MCF 10A (cell line): ENCODE measurements at regions not wholly inside any gene's neighbourhood (a gene's known extent, or its start where the extent isn't known, plus 50 kb on each side); places are given as distances from the start of the nearest gene placed in this dataset.

Experiments
- BruUV-seq: library from RNA; stranded (reverse); fragments of 400-500 nt; replicated peaks from 2 replicates; lab custom pipeline; 2021; lab: Mats Ljungman, UMichigan
- CTCF ChIA-PET: fragments of 300-600 bp; sonication (Branson Sonifier 250); formaldehyde crosslinking; extraction: SDS; loops from one replicate; lab custom pipeline; 2021; ENCODE audit warnings: antibody characterized with exemption, inconsistent platforms; lab: Yijun Ruan, JAX
- POLR2A ChIA-PET: fragments of 300-600, 350-650 bp; sonication (Branson Sonifier 250); formaldehyde crosslinking; extraction: SDS; loops from one replicate; lab custom pipeline; 2020; ENCODE audit warnings: antibody characterized with exemption, inconsistent platforms; lab: Yijun Ruan, JAX
- DNase-seq: peaks from one replicate; pipeline ENCODE4 v3.0.0-alpha.2; 2018; ENCODE audit not compliant: unreplicated experiment
- H3K27ac Mint-ChIP-seq: one replicate; pipeline ENCODE4 v1.8.0; 2022; ENCODE audit warnings: mild to moderate bottlenecking, low read depth, mixed read lengths; ENCODE audit not compliant: unreplicated experiment
- H3K27me3 Mint-ChIP-seq: one replicate; pipeline ENCODE4 v1.8.0; 2022; ENCODE audit warnings: mixed read lengths; ENCODE audit not compliant: insufficient read depth, unreplicated experiment
- H3K36me3 Mint-ChIP-seq: one replicate; pipeline ENCODE4 v1.8.0; 2022; ENCODE audit warnings: mild to moderate bottlenecking, moderate library complexity, mixed read lengths; ENCODE audit not compliant: insufficient read depth, unreplicated experiment
- H3K4me1 Mint-ChIP-seq: one replicate; pipeline ENCODE4 v1.8.0; 2022; ENCODE audit warnings: mixed read lengths; ENCODE audit not compliant: insufficient read depth, unreplicated experiment
- H3K4me3 Mint-ChIP-seq: one replicate; pipeline ENCODE4 v1.8.0; 2022; ENCODE audit warnings: mild to moderate bottlenecking, moderate library complexity, mixed read lengths; ENCODE audit not compliant: unreplicated experiment
- H3K9me3 Mint-ChIP-seq: one replicate; pipeline ENCODE4 v1.8.0; 2022; ENCODE audit warnings: mixed read lengths; ENCODE audit not compliant: unreplicated experiment
- intact Hi-C: fragments of 100-400 bp; cut with micrococcal nuclease; formaldehyde crosslinking; loops from 2 replicates; pipeline ENCODE4 v1.14.1; 2022
- TF ChIP-seq, protein P1 (sequence below): fragments of 200-600 bp; IDR thresholded peaks from one replicate; pipeline ENCODE4 v1.8.0; 2022; ENCODE audit warnings: antibody characterized with exemption, mild to moderate bottlenecking; ENCODE audit not compliant: unreplicated experiment

DNA sequence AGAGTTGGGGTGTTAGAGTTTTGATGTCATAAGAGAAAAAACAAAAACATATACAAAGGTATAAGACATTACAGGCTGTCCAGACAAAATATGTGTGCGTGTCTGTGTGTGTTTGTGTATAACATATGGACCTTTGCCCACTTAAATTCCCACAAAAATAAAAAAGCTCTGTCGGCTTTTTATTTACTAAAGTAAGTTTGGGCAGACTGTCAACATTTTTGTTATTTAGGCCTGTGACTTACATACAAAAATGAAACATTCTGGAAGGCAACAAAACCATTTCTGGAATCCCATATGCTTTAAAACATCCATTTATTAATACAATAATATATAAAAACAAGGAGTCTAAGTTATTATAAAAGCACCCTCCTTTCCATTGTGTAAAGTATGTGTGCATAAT is 960.1 kb upstream of the FAT3 start:
- CTCF ChIA-PET: interaction anchor here (0.6 kb wide), 1 partner anchor 343 kb away, joined by 3 read pairs; no protein-coding TSS in a partner anchor
- POLR2A ChIA-PET: no interaction called here
- no peaks in the 10 kb centered on the region for H3K27me3 Mint-ChIP-seq
- peaks cover 5% of the 10 kb centered on the region for H3K4me1 Mint-ChIP-seq
- BruUV-seq: no TSS peak
- H3K27ac Mint-ChIP-seq: no peak overlapping the region
- H3K9me3 Mint-ChIP-seq: no peaks in the 10 kb centered on the region
- no peak for DNase-seq
- intact Hi-C loops: no loop called here
- no peaks in the 10 kb centered on the region for H3K36me3 Mint-ChIP-seq
- no peak overlapping the region for H3K4me3 Mint-ChIP-seq
- TF ChIP-seq, protein P1, sequence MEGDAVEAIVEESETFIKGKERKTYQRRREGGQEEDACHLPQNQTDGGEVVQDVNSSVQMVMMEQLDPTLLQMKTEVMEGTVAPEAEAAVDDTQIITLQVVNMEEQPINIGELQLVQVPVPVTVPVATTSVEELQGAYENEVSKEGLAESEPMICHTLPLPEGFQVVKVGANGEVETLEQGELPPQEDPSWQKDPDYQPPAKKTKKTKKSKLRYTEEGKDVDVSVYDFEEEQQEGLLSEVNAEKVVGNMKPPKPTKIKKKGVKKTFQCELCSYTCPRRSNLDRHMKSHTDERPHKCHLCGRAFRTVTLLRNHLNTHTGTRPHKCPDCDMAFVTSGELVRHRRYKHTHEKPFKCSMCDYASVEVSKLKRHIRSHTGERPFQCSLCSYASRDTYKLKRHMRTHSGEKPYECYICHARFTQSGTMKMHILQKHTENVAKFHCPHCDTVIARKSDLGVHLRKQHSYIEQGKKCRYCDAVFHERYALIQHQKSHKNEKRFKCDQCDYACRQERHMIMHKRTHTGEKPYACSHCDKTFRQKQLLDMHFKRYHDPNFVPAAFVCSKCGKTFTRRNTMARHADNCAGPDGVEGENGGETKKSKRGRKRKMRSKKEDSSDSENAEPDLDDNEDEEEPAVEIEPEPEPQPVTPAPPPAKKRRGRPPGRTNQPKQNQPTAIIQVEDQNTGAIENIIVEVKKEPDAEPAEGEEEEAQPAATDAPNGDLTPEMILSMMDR: no peak

DNA sequence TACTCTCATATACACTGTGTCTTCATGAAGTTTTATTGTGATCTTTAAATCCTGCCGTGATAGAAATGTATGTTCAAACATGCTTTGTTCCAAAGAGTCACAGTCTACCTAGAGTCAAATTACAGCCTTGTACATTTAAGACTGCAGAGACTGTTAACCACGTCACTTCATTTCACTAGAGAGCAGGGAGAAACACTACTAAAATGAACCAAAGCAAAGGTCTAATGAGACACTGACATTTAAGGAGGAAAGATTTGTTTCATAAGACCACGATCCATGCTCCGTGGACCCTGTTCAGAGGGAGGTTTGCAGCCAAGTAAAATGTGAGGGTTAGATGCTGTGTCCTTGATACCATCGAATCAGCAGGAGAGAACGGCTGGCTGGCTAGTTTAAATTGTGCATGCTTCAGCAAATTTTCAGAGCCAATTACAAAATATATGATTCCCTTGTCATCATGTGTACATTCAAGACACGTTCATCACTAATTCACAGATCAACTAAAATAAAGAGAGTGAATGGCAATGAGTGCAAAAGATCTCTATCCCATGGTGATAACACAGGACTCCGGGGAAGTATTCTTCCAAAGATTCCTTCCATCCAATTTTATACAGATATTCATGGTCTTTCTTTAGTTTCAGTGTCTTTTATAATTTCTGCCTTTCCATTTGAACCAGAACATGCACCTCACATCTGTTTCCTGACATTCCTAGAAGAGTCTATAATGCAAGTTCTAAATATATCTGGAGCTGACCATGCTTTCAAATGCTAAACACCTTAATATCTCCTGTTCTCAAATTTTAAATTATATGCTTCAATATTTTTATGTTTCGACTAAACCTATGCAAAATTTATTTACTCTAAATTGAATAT is 960.9 kb upstream of the FAT3 start:
- Mint-ChIP-seq H3K4me1 (peaks cover 5% of the 10 kb centered on the region), H3K4me3 (no peak overlapping the region), H3K27ac (no peak overlapping the region), H3K27me3 (no peaks in the 10 kb centered on the region), H3K9me3 (no peaks in the 10 kb centered on the region), H3K36me3 (no peaks in the 10 kb centered on the region)
- POLR2A ChIA-PET: no interaction called here
- intact Hi-C loops: no loop called here
- BruUV-seq: no TSS peak
- TF ChIP-seq, protein P1: no peak
- CTCF ChIA-PET: interaction anchor here (0.6 to 0.7 kb wide), 2 partner anchors 11 to 343 kb away, joined by 3 to 4 read pairs; no protein-coding TSS in a partner anchor
- DNase-seq: no peak

GRCh38 chr11:91261513-91261912 is 963.1 kb upstream of the FAT3 start:
- CTCF ChIA-PET: no interaction called here
- no peaks in the 10 kb centered on the region for H3K27me3 Mint-ChIP-seq
- TF ChIP-seq, protein P1: no peak
- POLR2A ChIA-PET: no interaction called here
- H3K36me3 Mint-ChIP-seq: peaks cover 5% of the 10 kb centered on the region
- no peak for DNase-seq
- no TSS peak for BruUV-seq
- no peak overlapping the region for H3K4me3 Mint-ChIP-seq
- H3K4me1 Mint-ChIP-seq: peaks cover 5% of the 10 kb centered on the region
- no peak overlapping the region for H3K27ac Mint-ChIP-seq
- H3K9me3 Mint-ChIP-seq: no peaks in the 10 kb centered on the region
- intact Hi-C loops: no loop called here

DNA sequence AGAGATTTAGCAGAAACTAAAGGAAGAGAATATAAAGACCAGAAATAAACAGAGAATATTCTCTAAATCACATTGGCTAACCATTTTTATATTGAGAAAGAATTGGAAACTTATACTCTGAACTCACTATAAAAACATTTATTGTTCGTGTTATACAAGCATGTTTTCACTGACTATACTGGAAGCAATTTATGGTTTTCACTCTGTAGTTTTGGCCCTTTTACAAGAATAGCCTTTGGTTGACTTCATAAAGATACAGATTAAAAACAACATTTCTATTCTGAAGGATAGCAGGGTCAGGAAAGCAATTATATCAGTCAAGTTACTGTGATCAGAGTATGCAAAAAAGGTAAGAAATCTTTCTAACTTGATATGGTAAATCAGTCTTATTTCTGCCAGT is 965.7 kb upstream of the FAT3 start:
- Mint-ChIP-seq H3K36me3 (peaks cover 5% of the 10 kb centered on the region), H3K4me1 (peaks cover 5% of the 10 kb centered on the region), H3K27me3 (no peaks in the 10 kb centered on the region), H3K9me3 (no peaks in the 10 kb centered on the region), H3K27ac (no peak overlapping the region), H3K4me3 (no peak overlapping the region)
- CTCF ChIA-PET: no interaction called here
- DNase-seq: no peak
- TF ChIP-seq, protein P1: no peak
- POLR2A ChIA-PET: no interaction called here
- intact Hi-C loops: no loop called here
- BruUV-seq: no TSS peak
